Stimulated activated CD4-positive, alpha-beta T cell treated with anti-CD3 and anti-CD28 coated beads, Interleukin-1b, Interleukin-23, amount 100 ng/mL, for 1 hour (primary cell): ENCODE measurements at regions not wholly inside any gene's neighbourhood (a gene's known extent, or its start where the extent isn't known, plus 50 kb on each side); places are given as distances from the start of the nearest gene placed in this dataset.

Source experiments
- DNase-seq, 2 donors: peaks; one replicate each; pipeline ENCODE4 v3.0.0-alpha.2; 2020; ENCODE audit warnings: low read depth in 2 of 2

DNA sequence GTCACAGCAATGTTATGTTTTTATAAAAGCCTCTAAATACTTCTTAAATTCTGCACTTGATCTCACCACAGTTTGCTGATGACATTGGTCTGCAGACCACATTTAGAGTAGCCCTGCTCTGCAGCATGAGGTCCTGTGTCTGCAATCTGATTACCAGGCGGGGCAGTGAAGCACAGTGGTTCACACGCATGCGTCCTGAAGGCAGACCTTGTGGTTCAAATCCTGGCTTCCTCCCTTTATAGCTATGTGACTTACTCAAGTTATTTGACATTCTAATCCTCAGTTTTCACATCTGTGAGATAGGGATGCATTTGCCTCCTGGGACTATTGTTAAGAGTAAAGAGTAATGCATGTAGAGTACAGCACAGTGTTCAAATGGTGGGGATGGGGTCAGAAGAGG, 50.3 kb downstream of the BMAL2 start:
- no peak for DNase-seq

DNA sequence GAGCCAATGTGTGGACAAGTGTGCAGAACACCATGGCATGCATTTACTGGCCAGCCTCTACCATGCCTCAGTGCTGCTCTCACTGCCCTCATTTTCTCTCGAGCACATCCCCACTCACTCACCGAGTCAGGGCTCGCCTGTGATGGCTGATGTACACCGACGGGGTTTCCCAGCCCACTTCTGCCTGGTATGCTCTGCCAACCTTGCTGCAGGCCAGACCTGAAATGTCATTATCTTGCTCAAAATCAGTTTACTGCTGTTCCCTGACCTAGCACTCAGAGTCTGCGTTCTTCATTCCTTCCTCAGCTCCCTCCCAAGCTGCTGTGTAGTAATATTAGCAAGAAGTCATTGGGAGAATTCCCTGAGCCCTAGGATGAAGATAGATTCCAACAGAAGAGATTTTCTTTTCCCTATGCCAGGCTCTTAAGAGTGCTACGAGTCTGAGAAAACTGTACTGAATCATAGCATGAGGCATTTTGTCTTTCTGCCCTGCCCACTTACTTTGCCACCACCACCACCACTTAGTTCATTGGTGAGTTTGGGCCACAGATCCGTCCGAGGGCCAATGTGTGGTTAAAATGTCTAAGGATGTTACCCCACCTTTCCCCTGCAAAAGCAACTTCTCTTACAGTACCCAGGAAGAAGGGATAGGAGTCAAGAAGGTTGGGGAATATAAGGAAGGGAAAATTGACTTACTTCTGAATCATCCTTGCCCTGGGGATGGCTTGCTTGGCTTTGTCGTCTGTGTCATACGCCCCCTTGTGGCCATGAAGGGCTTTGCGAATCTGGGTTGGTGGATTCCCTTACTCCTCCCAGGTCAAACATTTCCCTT, 51.0 kb downstream of the BMAL2 start:
- DNase-seq: peak; percentile 21 to 38

DNA sequence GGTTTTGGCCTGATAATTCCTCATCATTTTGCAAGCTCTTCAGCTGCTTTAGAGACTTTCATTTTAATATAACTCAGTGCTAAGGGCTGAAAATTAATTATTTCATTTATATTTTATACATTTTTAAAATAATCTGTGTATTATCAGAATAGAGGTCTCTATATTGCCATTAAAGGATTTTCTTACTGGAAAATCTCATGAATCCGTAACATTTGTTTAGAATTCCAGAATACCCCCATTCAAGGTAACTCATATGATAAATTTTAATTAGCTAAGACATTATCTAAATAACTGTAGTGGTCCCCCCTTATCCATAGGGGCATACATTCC, 51.6 kb downstream of the BMAL2 start:
- DNase-seq: no peak

DNA sequence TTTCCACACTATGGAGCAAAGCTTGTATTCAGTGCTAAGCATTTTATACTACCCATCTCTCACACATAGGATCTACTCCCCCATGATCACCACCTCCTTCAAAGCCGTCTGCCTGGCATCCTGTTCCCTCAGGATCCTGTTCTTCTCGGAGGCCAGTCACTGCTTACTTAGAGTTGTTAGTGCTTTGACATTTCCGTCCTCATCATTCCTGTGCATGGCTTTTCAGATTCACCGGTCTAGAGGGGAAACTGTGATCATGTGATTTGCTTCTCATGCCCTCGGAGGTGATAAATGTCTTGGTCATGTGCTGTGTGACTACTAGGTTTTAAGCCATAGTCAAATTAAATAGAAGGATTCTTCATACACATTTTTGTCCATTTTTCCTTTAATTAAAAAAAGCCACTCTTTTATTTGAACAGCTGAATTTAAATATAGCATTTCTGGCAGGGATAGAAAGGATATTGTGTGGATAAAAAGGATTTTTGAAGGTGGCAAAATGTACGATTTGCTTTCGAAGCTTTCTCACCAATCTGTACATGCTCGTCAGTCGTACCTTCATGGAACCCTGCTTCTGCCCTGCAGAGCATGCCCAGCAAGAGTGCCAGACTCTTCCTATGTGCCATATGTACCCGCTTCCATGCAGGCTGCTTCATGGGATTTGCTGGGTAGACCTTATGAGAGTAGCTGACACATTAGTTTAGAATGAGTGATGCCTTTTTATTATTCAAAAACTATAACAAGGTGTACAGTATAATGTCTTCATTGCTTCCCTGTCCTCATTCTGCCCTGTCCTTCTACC, 53.3 kb downstream of the BMAL2 start:
- no peak for DNase-seq

DNA sequence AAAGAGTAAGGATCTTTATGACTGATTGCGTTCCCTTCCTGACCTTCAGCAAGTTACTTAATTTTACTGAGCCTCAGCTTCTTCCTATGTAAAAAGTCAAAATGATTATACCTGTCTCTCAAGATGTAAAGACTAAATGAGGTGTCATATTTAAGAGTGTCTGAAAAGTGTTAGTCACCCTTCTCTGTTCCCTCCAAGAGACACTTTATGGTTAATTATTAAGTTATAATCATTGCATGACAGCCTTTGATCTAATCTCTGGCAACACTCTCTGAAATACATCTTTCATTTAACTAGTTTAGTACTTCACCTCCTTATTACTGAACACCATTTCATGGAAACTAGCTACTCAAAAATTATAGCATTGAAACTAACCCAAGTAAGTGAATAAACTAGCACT, 54.8 kb downstream of the BMAL2 start:
- no peak for DNase-seq

DNA sequence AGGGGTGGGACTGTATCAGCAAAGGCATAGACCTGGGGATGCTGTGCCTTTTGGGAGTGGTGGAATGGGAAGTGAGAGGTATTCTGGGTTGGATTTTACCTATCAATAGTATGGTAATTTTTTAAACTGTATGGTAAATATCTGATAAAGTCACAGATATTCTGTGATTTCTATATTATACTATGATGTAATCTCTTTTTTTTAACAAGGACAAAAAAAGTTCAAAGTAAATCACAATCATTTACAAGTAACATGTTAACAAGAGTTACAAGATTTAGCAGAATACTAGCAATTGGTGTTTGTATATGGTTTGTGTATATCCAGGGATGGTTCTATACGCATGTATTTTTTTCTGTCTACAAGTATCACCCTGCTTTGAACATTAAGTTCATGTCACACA, 56.0 kb downstream of the BMAL2 start:
- DNase-seq: no peak

DNA sequence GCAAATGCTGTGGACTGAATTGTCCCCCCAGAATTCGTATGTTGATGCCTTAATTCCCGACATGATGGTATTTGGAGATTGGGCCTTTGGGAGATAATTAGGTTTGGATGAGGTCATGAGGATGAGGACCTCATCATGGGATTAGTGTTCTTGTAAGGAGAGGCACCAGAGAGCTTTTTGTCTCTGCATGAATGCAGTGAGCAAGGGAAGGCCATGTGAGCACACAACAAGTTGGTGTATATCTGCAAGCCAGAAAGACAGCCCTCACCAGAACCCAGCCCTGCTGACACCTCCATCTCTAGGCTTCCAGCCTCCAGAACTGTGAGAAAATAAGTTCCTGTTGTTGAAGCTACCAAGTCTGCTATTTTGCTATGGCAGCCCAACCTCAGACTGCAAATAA, 51.9 kb upstream of the SMCO2 start:
- DNase-seq: no peak

DNA sequence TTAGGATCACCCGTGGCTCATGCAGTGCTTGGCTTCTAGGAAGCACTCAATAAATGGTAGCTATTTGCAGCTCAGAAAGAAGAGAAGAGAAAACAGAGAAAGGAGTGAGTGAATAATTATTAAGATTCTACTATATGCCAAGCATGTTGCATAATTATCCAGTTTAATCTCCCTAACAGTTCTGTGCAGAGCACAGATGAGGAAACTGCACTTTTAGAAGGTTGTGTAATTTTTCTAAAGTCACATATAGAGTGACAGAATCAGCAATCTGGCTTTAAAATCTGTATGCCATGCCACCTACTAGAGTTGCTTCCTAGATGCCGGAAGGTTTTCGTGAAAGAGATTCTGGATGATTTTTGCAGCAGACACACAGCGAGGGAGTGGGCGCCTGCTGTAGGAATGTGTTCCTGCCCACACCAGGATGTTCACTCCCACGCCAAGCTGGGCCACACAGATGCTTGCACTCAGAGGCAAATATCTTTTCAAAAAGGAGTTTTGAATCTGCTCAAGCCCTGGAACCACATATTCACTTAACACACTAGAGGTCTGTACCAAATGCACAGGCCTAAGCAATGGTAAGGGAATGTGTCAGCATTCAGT, 50.2 kb upstream of the SMCO2 start:
- DNase-seq: no peak
